Neutrophil (primary cell): ENCODE measurements at regions not wholly inside any gene's neighbourhood (a gene's known extent, or its start where the extent isn't known, plus 50 kb on each side); places are given as distances from the start of the nearest gene placed in this dataset.

Experiments
- H3K27ac ChIP-seq: fragments of 200-600 bp; sonication (generic); 2 replicates; pipeline ENCODE4 v1.5.1; 2016; ENCODE audit warnings: mild to moderate bottlenecking, moderate library complexity
- H3K27me3 ChIP-seq: fragments of 200-600 bp; sonication (generic); 2 replicates; pipeline ENCODE4 v1.6.0; 2016; ENCODE audit warnings: mild to moderate bottlenecking
- H3K36me3 ChIP-seq: fragments of 200-600 bp; sonication (generic); 2 replicates; pipeline ENCODE4 v1.5.1; 2017
- H3K4me1 ChIP-seq, 2 experiments: fragments of 200-600 bp in 1 of 2; sonication (generic) in 1 of 2; 1 replicate in 1 of 2; 2 replicates in 1 of 2; pipeline versions ENCODE4 v1.5.1 to v1.6.1; 2013 to 2016; ENCODE audit warnings: low read depth in 1 of 2, low read length in 1 of 2, mild to moderate bottlenecking in 1 of 2, moderate library complexity in 1 of 2; ENCODE audit not compliant: control insufficient read depth in 1 of 2, insufficient read depth in 1 of 2
- H3K4me3 ChIP-seq, 2 experiments: fragments of 200-600 bp in 1 of 2; sonication (generic) in 1 of 2; 1 replicate in 1 of 2; 2 replicates in 1 of 2; pipeline ENCODE4 v1.5.1; 2013 to 2016; ENCODE audit warnings: low read depth in 1 of 2, low read length in 1 of 2, mild to moderate bottlenecking in 1 of 2, moderate library complexity in 1 of 2
- H3K9me3 ChIP-seq: fragments of 200-600 bp; sonication (generic); 2 replicates; pipeline ENCODE4 v1.5.1; 2016
- CTCF ChIP-seq: fragments of 200-600 bp; sonication (generic); IDR thresholded peaks from 2 replicates; pipeline ENCODE4 v1.5.1; 2016; ENCODE audit warnings: antibody characterized with exemption

- TF ChIP-seq CTCF, result no peak
- H3K27ac ChIP-seq, result no peak overlapping the region
- H3K4me3 ChIP-seq, result no peak overlapping the region
- H3K4me1 ChIP-seq, result no peaks in the 10 kb centered on the region
- H3K36me3 ChIP-seq, result no peaks in the 10 kb centered on the region
- H3K27me3 ChIP-seq, result no peaks in the 10 kb centered on the region
- no peaks in the 10 kb centered on the region for H3K9me3 ChIP-seq
These were observed 786.0 kb upstream of the AMELY start for GRCh38 chrY:7697506-7697905.

GRCh38 chrY:7692701-7693100, 781.1 kb upstream of the AMELY start:
- no peaks in the 10 kb centered on the region for H3K9me3 ChIP-seq
- H3K27me3 ChIP-seq, result no peaks in the 10 kb centered on the region
- H3K4me3 ChIP-seq, result no peak overlapping the region
- TF ChIP-seq CTCF, result no peak
- no peak overlapping the region for H3K27ac ChIP-seq
- H3K4me1 ChIP-seq, result no peaks in the 10 kb centered on the region
- H3K36me3 ChIP-seq, result no peaks in the 10 kb centered on the region

GRCh38 chrY:7687086-7687485, 775.5 kb upstream of the AMELY start:
- Histone ChIP-seq H3K27me3 (no peaks in the 10 kb centered on the region), H3K9me3 (no peaks in the 10 kb centered on the region), H3K4me3 (no peak overlapping the region), H3K36me3 (no peaks in the 10 kb centered on the region), H3K4me1 (no peaks in the 10 kb centered on the region), H3K27ac (no peak overlapping the region)
- TF ChIP-seq CTCF, result no peak

GRCh38 chrY:7684546-7684945, 773.0 kb upstream of the AMELY start:
- no peak for TF ChIP-seq CTCF
- Histone ChIP-seq H3K4me3 (no peak overlapping the region), H3K4me1 (no peaks in the 10 kb centered on the region), H3K36me3 (no peaks in the 10 kb centered on the region), H3K27ac (no peak overlapping the region), H3K27me3 (no peaks in the 10 kb centered on the region), H3K9me3 (no peaks in the 10 kb centered on the region)

GRCh38 chrY:7682386-7682785, 770.8 kb upstream of the AMELY start:
- no peak for TF ChIP-seq CTCF
- Histone ChIP-seq H3K27ac (no peak overlapping the region), H3K27me3 (no peaks in the 10 kb centered on the region), H3K36me3 (no peaks in the 10 kb centered on the region), H3K4me3 (no peak overlapping the region), H3K4me1 (no peaks in the 10 kb centered on the region), H3K9me3 (no peaks in the 10 kb centered on the region)

- TF ChIP-seq CTCF, result no peak
- Histone ChIP-seq H3K4me1 (no peaks in the 10 kb centered on the region), H3K9me3 (no peaks in the 10 kb centered on the region), H3K4me3 (no peak overlapping the region), H3K36me3 (no peaks in the 10 kb centered on the region), H3K27ac (no peak overlapping the region), H3K27me3 (no peaks in the 10 kb centered on the region)
These were observed 769.9 kb upstream of the AMELY start for GRCh38 chrY:7681426-7681825.
